ENCODE measurements at regions not wholly inside any gene's neighbourhood (a gene's known extent, or its start where the extent isn't known, plus 50 kb on each side); places are given as distances from the start of the nearest gene placed in this dataset.

DNA sequence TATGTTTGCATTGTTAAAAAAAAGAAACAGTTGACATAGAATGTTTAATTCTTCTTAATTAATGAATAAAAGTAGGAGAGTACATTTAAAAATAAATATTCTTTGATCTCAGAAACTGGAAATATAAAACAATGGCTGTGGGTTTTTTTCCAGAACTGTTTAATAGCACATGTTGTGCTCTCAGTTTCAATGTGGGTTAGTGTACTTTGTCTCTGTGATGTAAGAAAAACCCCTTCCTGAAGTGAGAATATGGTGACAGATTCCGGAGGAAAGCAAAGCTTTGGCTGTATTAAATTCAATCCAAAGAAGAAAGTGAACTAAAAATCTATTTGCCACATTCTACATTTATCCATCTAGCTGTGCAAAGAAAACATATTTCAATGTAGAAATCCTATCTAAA is 261.9 kb upstream of the ADGRL3 start:
- no peak for TF ChIP-seq JUND (CRISPR knock-in tag; IDR thresholded peaks at IDR 0.05)
- no peak for TF ChIP-seq HNRNPUL1 (IDR thresholded peaks at IDR 0.05; ENCODE audit: low read depth, low read length)
- no peak for TF ChIP-seq CTCF (CRISPR knock-in tag; IDR thresholded peaks at IDR 0.05)
- no peak for TF ChIP-seq RFX5 (IDR thresholded peaks at IDR 0.05; ENCODE audit: low read depth, low read length)
